HG02571 (cell line): ENCODE measurements at regions not wholly inside any gene's neighbourhood (a gene's known extent, or its start where the extent isn't known, plus 50 kb on each side); places are given as distances from the start of the nearest gene placed in this dataset.

Source experiments
- ATAC-seq: cut with Tn5 transposase; IDR thresholded peaks from one replicate; pipeline ENCODE4 v1.9.1; 2021; ENCODE audit warnings: mild to moderate bottlenecking, moderate library complexity; ENCODE audit not compliant: unreplicated experiment

GRCh38 chrX:39318506-39319343 is 517.5 kb downstream of the MID1IP1 start:
- ATAC-seq, result no peak

DNA sequence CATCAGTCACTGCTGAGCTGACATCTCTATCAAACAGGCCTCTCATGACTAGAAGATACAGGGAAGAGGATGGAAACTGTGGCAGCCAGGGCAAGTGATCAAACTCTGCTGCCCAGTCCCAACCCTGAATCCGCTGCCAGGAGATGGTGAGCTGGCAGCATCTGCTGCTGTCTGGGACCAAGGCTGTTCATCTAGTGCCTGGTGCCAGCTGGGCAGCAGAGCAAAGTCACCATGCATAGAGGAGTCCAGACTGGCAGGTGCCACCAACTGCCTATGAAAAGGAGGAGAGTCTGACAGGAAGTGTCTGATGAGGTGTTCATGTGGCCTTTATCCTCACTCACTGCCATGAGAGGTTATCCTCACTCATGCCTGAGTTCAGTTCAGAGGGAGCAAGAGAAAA is 518.9 kb downstream of the MID1IP1 start:
- ATAC-seq, result no peak

DNA sequence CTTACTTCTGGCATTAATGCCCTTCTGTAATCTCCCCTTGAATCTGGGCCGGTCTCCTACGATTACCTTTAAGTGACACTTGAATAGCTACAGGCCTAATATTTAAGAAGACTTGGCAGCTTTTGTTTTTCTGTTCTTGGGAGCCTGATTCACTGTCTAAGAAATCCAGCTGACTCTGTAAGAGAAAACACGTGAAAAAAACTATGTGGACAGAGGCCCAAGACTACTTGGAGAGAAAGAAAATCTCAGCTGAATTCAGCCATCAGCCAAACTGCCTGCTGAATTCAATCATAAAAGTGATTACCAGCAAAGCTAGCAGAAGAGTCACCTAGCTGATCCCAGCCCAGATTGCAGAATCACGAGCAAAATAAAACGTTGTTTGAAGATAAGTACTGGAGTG is 521.2 kb downstream of the MID1IP1 start:
- no peak for ATAC-seq

GRCh38 chrX:39324233-39324930 is 523.1 kb downstream of the MID1IP1 start:
- no peak for ATAC-seq

- no peak for ATAC-seq
These were observed 526.0 kb downstream of the MID1IP1 start for GRCh38 chrX:39327255-39327654.

DNA sequence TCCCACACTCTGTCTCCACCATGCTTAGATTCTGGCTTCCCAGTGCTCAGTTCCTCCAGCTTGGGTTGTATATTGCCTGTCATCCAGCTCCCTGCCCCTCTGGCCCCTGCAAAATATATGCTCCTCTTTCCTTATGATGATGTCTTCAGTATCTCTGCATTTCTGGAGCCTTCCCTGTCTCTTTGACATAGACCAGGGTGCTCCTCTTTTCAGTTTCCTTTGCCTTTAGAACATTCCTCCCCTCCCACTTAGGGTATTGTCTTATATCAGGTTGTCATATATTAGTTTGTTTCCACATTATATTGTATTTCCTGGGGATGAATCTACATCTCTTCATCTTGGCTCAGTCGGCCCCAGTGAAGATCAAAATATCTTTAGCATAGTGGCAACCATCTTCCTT is 526.4 kb downstream of the MID1IP1 start:
- ATAC-seq, result no peak

DNA sequence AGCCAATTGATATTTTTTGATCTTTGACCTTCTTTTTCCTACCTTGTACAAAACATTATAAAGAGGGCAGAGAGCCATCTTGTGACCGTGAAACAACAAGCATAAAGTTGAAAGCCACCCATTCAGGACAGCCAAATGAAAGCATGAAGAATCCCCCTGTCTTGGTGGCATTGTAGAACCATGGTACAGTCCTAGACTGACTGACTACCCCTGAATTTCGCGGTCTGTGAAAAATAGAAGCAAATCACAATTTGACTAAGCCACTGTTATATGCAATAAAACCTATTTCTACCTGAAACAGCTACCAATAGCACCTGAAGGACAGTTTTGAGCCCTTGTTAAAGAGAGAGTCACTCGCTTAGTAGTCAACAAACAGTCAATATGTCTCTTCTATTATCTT is 527.4 kb downstream of the MID1IP1 start:
- no peak for ATAC-seq

GRCh38 chrX:39331082-39331704 is 529.9 kb downstream of the MID1IP1 start:
- no peak for ATAC-seq

DNA sequence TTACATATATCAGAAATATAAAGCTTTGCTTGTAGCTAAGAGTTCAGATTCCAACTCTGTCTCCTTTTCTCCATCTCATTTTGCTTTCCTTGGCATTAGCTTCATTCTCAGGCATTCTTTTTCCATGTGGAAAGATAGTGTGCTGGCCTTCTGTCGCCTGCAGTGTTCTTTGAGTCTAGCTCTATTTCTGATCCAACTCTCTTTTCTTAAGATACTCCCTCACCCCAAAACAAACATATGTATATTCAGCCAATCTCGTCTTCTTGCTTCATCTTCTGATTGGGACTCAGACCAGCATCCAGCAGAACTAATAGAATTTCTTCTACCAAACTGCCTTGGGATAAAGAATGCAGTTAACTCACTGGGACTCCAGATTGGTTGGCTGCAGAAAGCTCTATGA is 532.2 kb downstream of the MID1IP1 start:
- no peak for ATAC-seq

DNA sequence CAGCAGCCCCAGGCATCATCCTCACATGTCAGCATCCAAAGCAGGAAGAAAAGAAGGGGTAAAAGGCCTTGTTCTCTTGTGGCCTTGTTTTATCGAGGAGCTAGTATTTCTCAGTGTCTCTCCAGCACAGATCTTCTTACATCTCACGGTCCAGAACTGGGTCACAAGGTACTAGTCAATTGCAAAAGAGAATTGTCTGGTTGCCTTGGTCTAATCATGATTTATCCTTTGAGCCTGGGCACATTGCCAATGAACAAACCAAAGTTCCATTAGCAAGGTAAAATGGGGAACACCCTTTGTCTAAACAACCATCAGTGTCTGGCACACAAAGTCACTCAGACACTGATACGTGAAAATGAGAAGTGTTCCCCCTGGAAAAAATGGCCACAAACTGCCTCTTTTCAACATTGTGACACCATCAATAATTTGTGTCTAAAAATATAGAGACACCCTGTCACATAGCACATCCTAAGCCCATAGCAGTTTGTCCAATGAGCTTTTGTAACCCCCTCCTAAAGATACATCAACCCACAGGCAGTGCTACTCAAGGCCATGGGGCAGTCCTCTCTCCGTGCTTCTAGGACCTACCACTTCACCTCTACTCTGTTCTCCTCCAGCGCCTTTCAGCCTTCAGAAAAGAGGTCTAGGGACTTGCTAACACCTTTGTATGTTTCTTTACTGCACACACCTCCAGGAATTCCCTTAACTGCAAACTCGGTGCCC is 534.4 kb downstream of the MID1IP1 start:
- no peak for ATAC-seq

- ATAC-seq, result peak; percentile 79
These were observed 535.5 kb downstream of the MID1IP1 start for GRCh38 chrX:39336671-39337311.

GRCh38 chrX:39337451-39337850 is 536.2 kb downstream of the MID1IP1 start:
- ATAC-seq, result no peak

DNA sequence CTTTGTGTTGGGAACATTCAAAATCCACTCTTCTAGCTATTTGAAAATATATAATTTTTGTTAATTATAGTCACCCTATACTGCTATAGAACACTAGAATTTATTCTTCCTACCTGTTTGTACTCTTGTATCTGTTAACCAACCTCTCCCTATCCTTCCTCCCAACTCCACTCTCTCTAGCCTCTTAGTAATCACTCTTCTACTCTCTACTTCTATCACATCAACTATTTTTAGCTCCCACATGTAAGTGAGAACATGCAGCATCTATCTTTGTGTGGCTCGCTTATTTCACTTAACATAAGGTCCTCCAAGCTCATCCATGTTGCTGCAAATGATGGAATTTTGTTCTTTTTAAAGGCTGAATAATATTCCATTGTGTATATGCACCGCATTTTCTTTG is 537.3 kb downstream of the MID1IP1 start:
- no peak for ATAC-seq

- ATAC-seq, result no peak
These were observed 555.0 kb downstream of the MID1IP1 start for GRCh38 chrX:39356119-39356807.

- ATAC-seq, result no peak
These were observed 558.8 kb downstream of the MID1IP1 start for GRCh38 chrX:39360101-39360500.

GRCh38 chrX:39361736-39362135 is 560.5 kb downstream of the MID1IP1 start:
- no peak for ATAC-seq

GRCh38 chrX:39367416-39367815 is 566.2 kb downstream of the MID1IP1 start:
- ATAC-seq, result no peak

DNA sequence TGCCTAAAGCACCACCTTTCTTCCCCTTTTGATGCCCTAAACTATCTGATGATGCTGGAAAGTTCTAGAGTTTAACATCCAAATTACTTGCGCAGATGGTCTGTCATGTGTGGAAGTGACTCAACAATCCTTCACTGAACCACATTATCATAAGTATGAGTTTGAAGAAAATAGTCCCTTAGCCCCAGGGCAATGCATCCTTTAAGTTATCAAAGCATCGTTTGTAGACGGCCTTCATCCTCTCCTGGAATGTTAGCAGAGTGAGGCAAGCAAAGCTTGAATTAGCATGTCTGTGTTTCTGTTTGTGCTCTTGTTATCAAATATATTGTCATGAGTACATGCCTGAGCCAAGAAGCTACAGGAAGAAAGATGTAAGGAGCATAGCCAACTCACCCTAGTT is 570.9 kb downstream of the MID1IP1 start:
- ATAC-seq, result no peak

- no peak for ATAC-seq
These were observed 575.9 kb downstream of the MID1IP1 start for GRCh38 chrX:39377157-39377556.

- no peak for ATAC-seq
These were observed 576.5 kb downstream of the MID1IP1 start for GRCh38 chrX:39377773-39378172.
